ENCODE measurements at regions not wholly inside any gene's neighbourhood (a gene's known extent, or its start where the extent isn't known, plus 50 kb on each side); places are given as distances from the start of the nearest gene placed in this dataset.

DNA sequence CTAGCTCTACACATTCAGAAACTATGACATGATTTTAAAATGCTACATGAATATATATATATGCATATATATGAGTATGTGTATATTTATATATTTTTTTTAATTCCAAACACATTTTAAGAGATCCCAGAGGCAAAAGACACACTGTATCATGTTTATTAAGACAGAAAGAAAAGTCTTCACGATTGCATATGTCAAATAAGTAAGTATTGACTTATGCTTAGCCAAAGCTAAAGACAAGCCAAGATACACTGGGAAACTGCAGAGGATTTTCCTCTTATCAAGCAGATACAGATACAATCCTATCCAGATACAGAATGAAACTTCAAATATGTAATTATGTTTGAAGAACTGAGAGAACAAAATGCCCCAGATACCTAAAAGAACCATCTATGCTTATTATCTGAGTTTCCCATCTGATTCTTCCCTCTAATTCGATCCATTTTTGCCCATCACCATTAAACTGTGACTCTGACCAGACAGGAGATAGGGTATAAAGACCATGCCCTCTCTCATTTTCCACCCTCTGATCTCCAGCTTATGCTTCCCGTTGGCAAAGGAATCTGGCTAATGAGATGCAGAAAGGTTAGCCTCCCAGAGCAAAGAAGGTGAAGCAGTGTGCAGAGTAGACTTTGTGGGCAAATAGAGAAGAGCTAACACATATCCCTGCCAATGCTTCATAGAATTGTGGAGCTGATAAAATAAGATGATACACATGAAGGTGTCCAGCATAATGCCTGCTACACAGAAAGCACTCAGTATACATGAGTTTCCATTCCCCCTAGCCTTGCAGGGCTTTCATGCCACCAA, 131.0 kb upstream of the TARS1 start (continued):
- TF ChIP-seq, protein P1, sequence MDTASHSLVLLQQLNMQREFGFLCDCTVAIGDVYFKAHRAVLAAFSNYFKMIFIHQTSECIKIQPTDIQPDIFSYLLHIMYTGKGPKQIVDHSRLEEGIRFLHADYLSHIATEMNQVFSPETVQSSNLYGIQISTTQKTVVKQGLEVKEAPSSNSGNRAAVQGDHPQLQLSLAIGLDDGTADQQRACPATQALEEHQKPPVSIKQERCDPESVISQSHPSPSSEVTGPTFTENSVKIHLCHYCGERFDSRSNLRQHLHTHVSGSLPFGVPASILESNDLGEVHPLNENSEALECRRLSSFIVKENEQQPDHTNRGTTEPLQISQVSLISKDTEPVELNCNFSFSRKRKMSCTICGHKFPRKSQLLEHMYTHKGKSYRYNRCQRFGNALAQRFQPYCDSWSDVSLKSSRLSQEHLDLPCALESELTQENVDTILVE (CRISPR knock-in tag; IDR thresholded peaks at IDR 0.05) = no peak
- TF ChIP-seq, protein P2, sequence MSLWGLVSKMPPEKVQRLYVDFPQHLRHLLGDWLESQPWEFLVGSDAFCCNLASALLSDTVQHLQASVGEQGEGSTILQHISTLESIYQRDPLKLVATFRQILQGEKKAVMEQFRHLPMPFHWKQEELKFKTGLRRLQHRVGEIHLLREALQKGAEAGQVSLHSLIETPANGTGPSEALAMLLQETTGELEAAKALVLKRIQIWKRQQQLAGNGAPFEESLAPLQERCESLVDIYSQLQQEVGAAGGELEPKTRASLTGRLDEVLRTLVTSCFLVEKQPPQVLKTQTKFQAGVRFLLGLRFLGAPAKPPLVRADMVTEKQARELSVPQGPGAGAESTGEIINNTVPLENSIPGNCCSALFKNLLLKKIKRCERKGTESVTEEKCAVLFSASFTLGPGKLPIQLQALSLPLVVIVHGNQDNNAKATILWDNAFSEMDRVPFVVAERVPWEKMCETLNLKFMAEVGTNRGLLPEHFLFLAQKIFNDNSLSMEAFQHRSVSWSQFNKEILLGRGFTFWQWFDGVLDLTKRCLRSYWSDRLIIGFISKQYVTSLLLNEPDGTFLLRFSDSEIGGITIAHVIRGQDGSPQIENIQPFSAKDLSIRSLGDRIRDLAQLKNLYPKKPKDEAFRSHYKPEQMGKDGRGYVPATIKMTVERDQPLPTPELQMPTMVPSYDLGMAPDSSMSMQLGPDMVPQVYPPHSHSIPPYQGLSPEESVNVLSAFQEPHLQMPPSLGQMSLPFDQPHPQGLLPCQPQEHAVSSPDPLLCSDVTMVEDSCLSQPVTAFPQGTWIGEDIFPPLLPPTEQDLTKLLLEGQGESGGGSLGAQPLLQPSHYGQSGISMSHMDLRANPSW (CRISPR knock-in tag; IDR thresholded peaks at IDR 0.05; ENCODE audit: borderline replicate concordance) = no peak

DNA sequence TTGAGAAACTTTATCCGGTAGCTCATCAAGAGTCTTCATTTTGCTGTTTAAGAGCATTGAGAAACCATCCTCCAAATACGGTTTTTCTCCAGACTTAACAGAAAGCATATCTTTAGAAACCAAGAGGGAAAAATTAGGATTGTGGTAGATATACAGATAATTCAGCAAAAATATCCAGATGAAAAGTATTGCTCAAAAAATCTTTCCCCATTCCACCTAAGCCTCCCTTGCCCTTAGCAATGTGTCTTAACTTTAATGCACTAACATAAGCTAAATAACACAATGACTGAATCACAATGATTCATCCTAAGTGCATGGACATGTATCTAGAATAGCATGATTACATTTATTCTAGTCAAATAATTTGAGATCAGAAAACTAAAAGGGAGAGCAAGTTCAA, 130.3 kb upstream of the TARS1 start:
- CTCF ChIA-PET (ENCODE audit: low intra/inter-chr PET ratio, low total read pairs) = no interaction called here
- Histone ChIP-seq H2AFZ (ENCODE audit: low read length) (no peak overlapping the region), H3K27me3 (ENCODE audit: control insufficient read depth in 1 of 2, insufficient read depth in 2 of 2, low read length in 2 of 2) (no peaks in the 10 kb centered on the region), H3K79me2 (ENCODE audit: insufficient read depth, low read length) (no peaks in the 10 kb centered on the region), H3K4me3 (replicated peaks in 1 of 3; ENCODE audit: insufficient read depth in 1 of 3, low read depth in 2 of 3, low read length in 3 of 3) (no peak overlapping the region), H3K9me3 (ENCODE audit: low read length) (no peaks in the 10 kb centered on the region), H3K9ac (ENCODE audit: insufficient read depth, low read depth, low read length) (no peak overlapping the region), H3K4me1 (ENCODE audit: insufficient read depth, low read length) (peaks cover 10% of the 10 kb centered on the region; the same call in 1 of the 2 replicates), H3K4me2 (ENCODE audit: low read depth, low read length) (no peak overlapping the region), H4K20me1 (ENCODE audit: insufficient read depth, low read length) (no peaks in the 10 kb centered on the region), H3K27ac (ENCODE audit: extremely low read length, insufficient read depth, low read length) (no peak overlapping the region), H3K36me3 (replicated peaks in 1 of 2; ENCODE audit: control insufficient read depth in 1 of 2, insufficient read depth in 2 of 2, low read length in 2 of 2) (no peaks in the 10 kb centered on the region)
- FAIRE-seq (no peak), DNase-seq (ENCODE audit: low spot score) (no peak), ATAC-seq (no peak)
- no peak for TF ChIP-seq ASH2L (IDR thresholded peaks at IDR 0.05; ENCODE audit: insufficient read length, low read depth, low read length)
- TF ChIP-seq ZNF33A (CRISPR knock-in tag; IDR thresholded peaks at IDR 0.05; ENCODE audit: borderline replicate concordance) = no peak
- TF ChIP-seq FOXA3 (CRISPR knock-in tag; IDR thresholded peaks at IDR 0.05) = no peak
- TF ChIP-seq REL (CRISPR knock-in tag; conservative IDR thresholded peaks at IDR 0.05) = no peak
- TF ChIP-seq RNF2 (conservative IDR thresholded peaks at IDR 0.05; ENCODE audit: low read depth) = no peak
- TF ChIP-seq, protein P3, sequence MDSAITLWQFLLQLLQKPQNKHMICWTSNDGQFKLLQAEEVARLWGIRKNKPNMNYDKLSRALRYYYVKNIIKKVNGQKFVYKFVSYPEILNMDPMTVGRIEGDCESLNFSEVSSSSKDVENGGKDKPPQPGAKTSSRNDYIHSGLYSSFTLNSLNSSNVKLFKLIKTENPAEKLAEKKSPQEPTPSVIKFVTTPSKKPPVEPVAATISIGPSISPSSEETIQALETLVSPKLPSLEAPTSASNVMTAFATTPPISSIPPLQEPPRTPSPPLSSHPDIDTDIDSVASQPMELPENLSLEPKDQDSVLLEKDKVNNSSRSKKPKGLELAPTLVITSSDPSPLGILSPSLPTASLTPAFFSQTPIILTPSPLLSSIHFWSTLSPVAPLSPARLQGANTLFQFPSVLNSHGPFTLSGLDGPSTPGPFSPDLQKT (CRISPR knock-in tag; IDR thresholded peaks at IDR 0.05; ENCODE audit: borderline replicate concordance) = no peak
- TF ChIP-seq SYNCRIP (IDR thresholded peaks at IDR 0.05; ENCODE audit: insufficient read depth, low read depth, low read length) = no peak
- TF ChIP-seq, protein P4, sequence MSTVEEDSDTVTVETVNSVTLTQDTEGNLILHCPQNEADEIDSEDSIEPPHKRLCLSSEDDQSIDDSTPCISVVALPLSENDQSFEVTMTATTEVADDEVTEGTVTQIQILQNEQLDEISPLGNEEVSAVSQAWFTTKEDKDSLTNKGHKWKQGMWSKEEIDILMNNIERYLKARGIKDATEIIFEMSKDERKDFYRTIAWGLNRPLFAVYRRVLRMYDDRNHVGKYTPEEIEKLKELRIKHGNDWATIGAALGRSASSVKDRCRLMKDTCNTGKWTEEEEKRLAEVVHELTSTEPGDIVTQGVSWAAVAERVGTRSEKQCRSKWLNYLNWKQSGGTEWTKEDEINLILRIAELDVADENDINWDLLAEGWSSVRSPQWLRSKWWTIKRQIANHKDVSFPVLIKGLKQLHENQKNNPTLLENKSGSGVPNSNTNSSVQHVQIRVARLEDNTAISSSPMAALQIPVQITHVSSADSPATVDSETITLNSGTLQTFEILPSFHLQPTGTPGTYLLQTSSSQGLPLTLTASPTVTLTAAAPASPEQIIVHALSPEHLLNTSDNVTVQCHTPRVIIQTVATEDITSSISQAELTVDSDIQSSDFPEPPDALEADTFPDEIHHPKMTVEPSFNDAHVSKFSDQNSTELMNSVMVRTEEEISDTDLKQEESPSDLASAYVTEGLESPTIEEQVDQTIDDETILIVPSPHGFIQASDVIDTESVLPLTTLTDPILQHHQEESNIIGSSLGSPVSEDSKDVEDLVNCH (CRISPR knock-in tag; IDR thresholded peaks at IDR 0.05) = no peak
- TF ChIP-seq, protein P5, sequence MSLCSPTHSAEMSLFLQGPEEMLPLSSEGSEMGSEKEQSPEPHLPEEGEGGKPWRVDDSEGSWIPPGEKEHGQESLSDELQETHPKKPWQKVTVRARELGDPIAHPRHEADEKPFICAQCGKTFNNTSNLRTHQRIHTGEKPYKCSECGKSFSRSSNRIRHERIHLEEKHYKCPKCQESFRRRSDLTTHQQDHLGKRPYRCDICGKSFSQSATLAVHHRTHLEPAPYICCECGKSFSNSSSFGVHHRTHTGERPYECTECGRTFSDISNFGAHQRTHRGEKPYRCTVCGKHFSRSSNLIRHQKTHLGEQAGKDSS (CRISPR knock-in tag; IDR thresholded peaks at IDR 0.05; ENCODE audit: borderline replicate concordance, low read depth) = no peak
- intact Hi-C loops (cut with micrococcal nuclease; ENCODE audit: unreplicated experiment) = no loop called here
- no TSS peak for BruUV-seq (replicated peaks)
- POLR2A ChIA-PET = no interaction called here
- in situ Hi-C loops (cut with HindIII; ENCODE audit: extremely low pct_ligation_motif_present, low pct_unique_long_range_greater_than_20kb) = no loop called here
- 58% methylated on average over 2 of the region's 2 CpGs for WGBS (ENCODE audit: low lambda C conversion rate)
